Heart left ventricle (tissue), 16 donors: ENCODE measurements at regions not wholly inside any gene's neighbourhood (a gene's known extent, or its start where the extent isn't known, plus 50 kb on each side); places are given as distances from the start of the nearest gene placed in this dataset.

ENCODE experiments used
- ATAC-seq, 4 donors: fragments of 200-7000 bp; cut with Tn5 transposase; one replicate each; pipeline ENCODE4 v1.9.1; 2020 to 2022; ENCODE audit warnings: moderate library complexity in 4 of 4, mild to moderate bottlenecking in 3 of 4, moderate number of reproducible peaks in 1 of 4
- DNase-seq, 5 donors: peaks; one replicate each; pipeline ENCODE4 v3.0.0-alpha.2; 2020
- H3K27ac ChIP-seq, 12 donors: fragments of 200-600 bp; sonication (generic) in 4 of 12; one replicate each; pipeline versions ENCODE4 v1.5.0 to v1.8.0; 2016 to 2022; ENCODE audit warnings: mild to moderate bottlenecking in 2 of 12
- H3K27me3 ChIP-seq, 9 donors: fragments of 200-600 bp; sonication (generic) in 2 of 9; one replicate each; pipeline versions ENCODE4 v1.5.1 to v1.8.0; 2016 to 2022; ENCODE audit warnings: mild to moderate bottlenecking in 3 of 9
- H3K36me3 ChIP-seq, 9 donors: fragments of 200-600 bp; sonication (generic) in 2 of 9; one replicate each; pipeline versions ENCODE4 v1.5.0 to v1.8.0; 2018 to 2022; ENCODE audit warnings: mild to moderate bottlenecking in 2 of 9
- H3K4me1 ChIP-seq, 12 donors: fragments of 200-600 bp; sonication (generic) in 4 of 12; one replicate each; pipeline versions ENCODE4 v1.5.0 to v1.8.0; 2016 to 2022; ENCODE audit warnings: mild to moderate bottlenecking in 3 of 12
- H3K4me3 ChIP-seq, 12 donors: fragments of 200-600 bp; sonication (generic) in 4 of 12; one replicate each; pipeline versions ENCODE4 v1.5.0 to v1.8.0; 2017 to 2022; ENCODE audit warnings: mild to moderate bottlenecking in 9 of 12, moderate library complexity in 4 of 12
- H3K9me3 ChIP-seq, 12 donors: fragments of 200-600 bp; sonication (generic) in 4 of 12; one replicate each; pipeline versions ENCODE4 v1.5.0 to v1.8.0; 2016 to 2022; ENCODE audit warnings: mild to moderate bottlenecking in 1 of 12
- POLR2A ChIP-seq, 2 donors: fragments of 450-650 bp; IDR thresholded peaks; one replicate each; pipeline ENCODE4 v1.6.1; 2017; ENCODE audit warnings: antibody characterized with exemption in 2 of 2, mild to moderate bottlenecking in 2 of 2, moderate library complexity in 2 of 2
- WGBS, 4 donors: extraction: QIAGEN DNeasy Blood & Tissue Kit in 2 of 4; methylation state at CpG; one replicate each; pipeline versions ENCODE4 v1.1.5 to v1.1.7; 2013 to 2018; 5-methylcytosine and 5-hydroxymethylcytosine counted together
- intact Hi-C, 10 donors: fragments of 100-400 bp; cut with DNase I; formaldehyde crosslinking; loops; one replicate each; pipeline versions ENCODE4 v1.11.1 to v1.14.2; 2022
- TF ChIP-seq, protein P1 (sequence below), 12 donors: fragments of 200-600 bp; sonication (generic) in 4 of 12; IDR thresholded peaks; one replicate each; pipeline versions ENCODE4 v1.5.0 to v1.8.0; 2018 to 2022; ENCODE audit warnings: antibody characterized with exemption in 12 of 12, mild to moderate bottlenecking in 5 of 12
- donor health status: ischemic (EF 13 %, LVEDD 7.1; RV severe dilation, severe dysfunction).
- donor health status: healthy with polysubstance abuse.
- donor health status: DM: no; HTN: yes; CAD: no.
- donor health status: DM: no; HTN: no; CAD: no.
- donor health status: ischemic (EF 25% LVEDD 6.9; RV normal size, moderate dysfunction).
- donor health status: ischemic (EF 25% LVEDD 5.7; RV mildly dilated, moderate dysfunction).
- donor health status: healthy.
- donor health status: DM: yes; HTN: yes; CAD: no.
- donor health status: ischemic (EF 35%, LVEDD 5.7; RV mildly dilated, moderate dysfunction).
- donor health status: nonischemic (EF 11% LVEDD 7.7; RV severe dilation, severe dysfunction).
- donor health status: DM: yes; HTN: yes; CAD: no.
- donor health status: PGD.
- donor health status: ischemic (EF 29% LVEDD 5.4; RV normal size, mild dysfunction).
- donor health status: nonischemic (EF 23%, LVEDD 6.1; RV moderate dilation, normal function).

DNA sequence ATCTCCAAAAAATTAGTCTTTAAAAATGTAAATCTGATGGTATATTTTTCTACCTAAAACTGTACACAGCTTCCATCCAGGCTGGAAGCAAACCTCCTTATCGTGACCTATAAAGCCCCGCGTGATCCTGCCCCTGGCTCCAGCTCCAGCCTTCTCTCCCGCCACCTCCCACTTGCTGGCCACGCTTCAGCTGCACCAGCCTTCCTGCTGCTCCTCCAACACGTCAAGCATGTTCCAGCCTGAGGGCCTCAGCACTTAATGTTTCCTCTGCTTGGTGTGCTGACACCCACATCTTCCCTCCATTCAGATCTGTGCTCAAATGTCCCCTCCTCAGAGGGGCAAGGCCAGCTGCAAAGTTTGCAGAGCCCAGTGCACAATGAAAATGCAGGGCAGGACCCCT is 123.5 kb upstream of the MAGI3 start:
- intact Hi-C loops = no loop called here
- Histone ChIP-seq H3K36me3 (no peaks in the 10 kb centered on the region), H3K27ac (no peak overlapping the region), H3K9me3 (no peaks in the 10 kb centered on the region), H3K4me3 (no peak overlapping the region), H3K27me3 (no peaks in the 10 kb centered on the region), H3K4me1 (no peaks in the 10 kb centered on the region)
- DNase-seq = no peak
- WGBS, 4 donors = 64 to 76% (median 70%) methylated on average over 6 of the region's 6 CpGs
- no peak for ATAC-seq
- TF ChIP-seq, protein P1, sequence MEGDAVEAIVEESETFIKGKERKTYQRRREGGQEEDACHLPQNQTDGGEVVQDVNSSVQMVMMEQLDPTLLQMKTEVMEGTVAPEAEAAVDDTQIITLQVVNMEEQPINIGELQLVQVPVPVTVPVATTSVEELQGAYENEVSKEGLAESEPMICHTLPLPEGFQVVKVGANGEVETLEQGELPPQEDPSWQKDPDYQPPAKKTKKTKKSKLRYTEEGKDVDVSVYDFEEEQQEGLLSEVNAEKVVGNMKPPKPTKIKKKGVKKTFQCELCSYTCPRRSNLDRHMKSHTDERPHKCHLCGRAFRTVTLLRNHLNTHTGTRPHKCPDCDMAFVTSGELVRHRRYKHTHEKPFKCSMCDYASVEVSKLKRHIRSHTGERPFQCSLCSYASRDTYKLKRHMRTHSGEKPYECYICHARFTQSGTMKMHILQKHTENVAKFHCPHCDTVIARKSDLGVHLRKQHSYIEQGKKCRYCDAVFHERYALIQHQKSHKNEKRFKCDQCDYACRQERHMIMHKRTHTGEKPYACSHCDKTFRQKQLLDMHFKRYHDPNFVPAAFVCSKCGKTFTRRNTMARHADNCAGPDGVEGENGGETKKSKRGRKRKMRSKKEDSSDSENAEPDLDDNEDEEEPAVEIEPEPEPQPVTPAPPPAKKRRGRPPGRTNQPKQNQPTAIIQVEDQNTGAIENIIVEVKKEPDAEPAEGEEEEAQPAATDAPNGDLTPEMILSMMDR (IDR thresholded peaks at IDR 0.05) = no peak
- TF ChIP-seq POLR2A (IDR thresholded peaks at IDR 0.05) = no peak

GRCh38 chr1:113269168-113269963 is 120.9 kb upstream of the MAGI3 start:
- intact Hi-C loops = no loop called here
- Histone ChIP-seq H3K4me1 (no peaks in the 10 kb centered on the region), H3K27ac (no peak overlapping the region), H3K36me3 (no peaks in the 10 kb centered on the region), H3K9me3 (no peaks in the 10 kb centered on the region), H3K27me3 (no peaks in the 10 kb centered on the region), H3K4me3 (no peak overlapping the region)
- WGBS, 4 donors = 77 to 81% (median 80%) methylated on average over 6 of the region's 6 CpGs
- ATAC-seq = no peak
- TF ChIP-seq, protein P1 (IDR thresholded peaks at IDR 0.05) = no peak
- no peak for TF ChIP-seq POLR2A (IDR thresholded peaks at IDR 0.05)
- no peak for DNase-seq

DNA sequence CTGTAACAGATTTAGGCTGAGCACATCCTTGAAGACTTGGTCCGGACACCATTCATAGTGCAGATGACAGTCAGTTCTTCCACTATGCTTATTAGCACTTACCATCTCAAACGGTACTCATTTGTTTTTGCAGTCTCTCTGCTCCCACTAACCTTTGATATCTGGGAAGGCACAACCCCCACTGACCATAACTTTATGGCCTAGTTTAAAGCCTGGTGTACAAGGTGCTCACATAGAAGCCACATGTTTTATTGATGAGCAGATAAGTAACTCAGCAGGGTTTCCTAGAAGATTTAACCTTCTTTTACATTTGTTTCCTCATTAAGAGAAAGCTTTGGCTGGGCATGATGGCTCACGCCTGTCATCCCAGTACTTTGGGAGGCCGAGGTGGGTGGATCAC is 119.3 kb upstream of the MAGI3 start:
- no peak for TF ChIP-seq POLR2A (IDR thresholded peaks at IDR 0.05)
- TF ChIP-seq, protein P1 (IDR thresholded peaks at IDR 0.05) = no peak
- DNase-seq (no peak), ATAC-seq (no peak)
- 77 to 91% (median 87%) methylated on average over 4 of the region's 4 CpGs for WGBS, 4 donors
- no peaks in the 10 kb centered on the region for H3K4me1 ChIP-seq
- no peaks in the 10 kb centered on the region for H3K27me3 ChIP-seq
- intact Hi-C loops = no loop called here
- no peak overlapping the region for H3K4me3 ChIP-seq
- H3K27ac ChIP-seq = no peak overlapping the region
- H3K36me3 ChIP-seq = no peaks in the 10 kb centered on the region
- H3K9me3 ChIP-seq = no peaks in the 10 kb centered on the region

- Histone ChIP-seq H3K4me3 (no peak overlapping the region), H3K36me3 (no peaks in the 10 kb centered on the region), H3K27ac (no peak overlapping the region), H3K9me3 (no peaks in the 10 kb centered on the region), H3K27me3 (peaks cover 0 to 3% (median 0%) of the 10 kb centered on the region in 9 donors), H3K4me1 (no peaks in the 10 kb centered on the region)
- DNase-seq (no peak), ATAC-seq (no peak)
- 49 to 51% (median 49%) methylated on average over 1 of the region's 1 CpG for WGBS, 4 donors
- intact Hi-C loops = no loop called here
- TF ChIP-seq, protein P1 (IDR thresholded peaks at IDR 0.05) = no peak
- no peak for TF ChIP-seq POLR2A (IDR thresholded peaks at IDR 0.05)
Measured at GRCh38 chr1:113275083-113275482, 115.2 kb upstream of the MAGI3 start.
